ENCODE measurements at regions not wholly inside any gene's neighbourhood (a gene's known extent, or its start where the extent isn't known, plus 50 kb on each side); places are given as distances from the start of the nearest gene placed in this dataset.
"Not testable (repeated sequence)": the region's sequence is repeated elsewhere in the genome, so short reads cannot be mapped to it uniquely, and the experiment has no call there.

- FAIRE-seq: no peak
- no peak for DNase-seq (ENCODE audit: low spot score in 2 of 2)
Measured at GRCh38 chr16:86241681-86242080, 268.6 kb upstream of the FOXF1 start.

GRCh38 chr16:86242244-86243122 is 267.8 kb upstream of the FOXF1 start:
- DNase-seq (ENCODE audit: low spot score in 2 of 2) (no peak), FAIRE-seq (no peak)

- DNase-seq (ENCODE audit: low spot score in 2 of 2) (no peak), FAIRE-seq (no peak)
Measured at GRCh38 chr16:86243123-86243473, 267.2 kb upstream of the FOXF1 start.

- DNase-seq (ENCODE audit: low spot score in 2 of 2): no peak
- no peak for FAIRE-seq
Measured at GRCh38 chr16:86243571-86244154, 266.7 kb upstream of the FOXF1 start.

GRCh38 chr16:86244158-86244557 is 266.2 kb upstream of the FOXF1 start:
- DNase-seq (ENCODE audit: low spot score in 2 of 2) (no peak), FAIRE-seq (no peak)

- FAIRE-seq (no peak), DNase-seq (ENCODE audit: low spot score in 2 of 2) (no peak)
Measured at GRCh38 chr16:86244936-86245335, 265.4 kb upstream of the FOXF1 start.

GRCh38 chr16:86245351-86245750 is 265.0 kb upstream of the FOXF1 start:
- no peak for DNase-seq (ENCODE audit: low spot score in 2 of 2)
- no peak for FAIRE-seq

GRCh38 chr16:86245895-86246294 is 264.4 kb upstream of the FOXF1 start:
- FAIRE-seq (no peak), DNase-seq (ENCODE audit: low spot score in 2 of 2) (no peak)

- FAIRE-seq (no peak), DNase-seq (ENCODE audit: low spot score in 2 of 2) (no peak)
Measured at GRCh38 chr16:86248310-86248905, 261.9 kb upstream of the FOXF1 start.

- DNase-seq (ENCODE audit: low spot score in 2 of 2) (no peak), FAIRE-seq (no peak)
Measured at GRCh38 chr16:86249631-86250030, 260.7 kb upstream of the FOXF1 start.

GRCh38 chr16:86251682-86252081 is 258.6 kb upstream of the FOXF1 start:
- FAIRE-seq (no peak), DNase-seq (ENCODE audit: low spot score in 2 of 2) (no peak)

- FAIRE-seq (no peak), DNase-seq (ENCODE audit: low spot score in 2 of 2) (no peak)
Measured at GRCh38 chr16:86252596-86252995, 257.7 kb upstream of the FOXF1 start.

- FAIRE-seq (no peak), DNase-seq (ENCODE audit: low spot score in 2 of 2) (no peak)
Measured at GRCh38 chr16:86255966-86256365, 254.4 kb upstream of the FOXF1 start.

- FAIRE-seq (no peak), DNase-seq (ENCODE audit: low spot score in 2 of 2) (no peak)
Measured at GRCh38 chr16:86256995-86257394, 253.3 kb upstream of the FOXF1 start.

- DNase-seq (ENCODE audit: low spot score in 2 of 2) (no peak), FAIRE-seq (no peak)
Measured at GRCh38 chr16:86257546-86257945, 252.8 kb upstream of the FOXF1 start.

GRCh38 chr16:86258713-86259112 is 251.6 kb upstream of the FOXF1 start:
- FAIRE-seq (no peak), DNase-seq (ENCODE audit: low spot score in 2 of 2) (no peak)

- DNase-seq (ENCODE audit: low spot score in 2 of 2) (no peak), FAIRE-seq (no peak)
Measured at GRCh38 chr16:86259499-86259898, 250.8 kb upstream of the FOXF1 start.

- FAIRE-seq (no peak), DNase-seq (ENCODE audit: low spot score in 2 of 2) (no peak)
Measured at GRCh38 chr16:86261379-86261778, 248.9 kb upstream of the FOXF1 start.

- FAIRE-seq; DNase-seq (ENCODE audit: low spot score in 2 of 2): not testable (repeated sequence)
Measured at GRCh38 chr16:86267657-86268056, 242.7 kb upstream of the FOXF1 start.

- DNase-seq (ENCODE audit: low spot score in 2 of 2): no peak
- no peak for FAIRE-seq
Measured at GRCh38 chr16:86270696-86271095, 239.6 kb upstream of the FOXF1 start.

GRCh38 chr16:86272744-86273143 is 237.6 kb upstream of the FOXF1 start:
- DNase-seq (ENCODE audit: low spot score in 2 of 2) (no peak), FAIRE-seq (no peak)

- DNase-seq (ENCODE audit: low spot score in 2 of 2) (no peak), FAIRE-seq (no peak)
Measured at GRCh38 chr16:86277221-86277620, 233.1 kb upstream of the FOXF1 start.

Measured in frontal cortex (tissue), 3 donors.